DOHH2 (cell line): ENCODE measurements at regions not wholly inside any gene's neighbourhood (a gene's known extent, or its start where the extent isn't known, plus 50 kb on each side); places are given as distances from the start of the nearest gene placed in this dataset.
"Not testable (repeated sequence)": the region's sequence is repeated elsewhere in the genome, so short reads cannot be mapped to it uniquely, and the experiment has no call there.

Source experiments
- EZH2phosphoT487 ChIP-seq: fragments of 200-600 bp; sonication (generic); IDR thresholded peaks from 2 replicates; pipeline ENCODE4 v1.6.1; 2017; ENCODE audit warnings: borderline replicate concordance, mild to moderate bottlenecking, antibody characterized with exemption, low read length, moderate library complexity, mixed read lengths
- TF ChIP-seq, protein P1 (sequence below): fragments of 200-600 bp; sonication (generic); IDR thresholded peaks from one replicate; pipeline ENCODE4 v1.5.1; 2014; ENCODE audit warnings: antibody characterized with exemption, mild to moderate bottlenecking, low read depth, low read length; ENCODE audit not compliant: poor library complexity, severe bottlenecking

DNA sequence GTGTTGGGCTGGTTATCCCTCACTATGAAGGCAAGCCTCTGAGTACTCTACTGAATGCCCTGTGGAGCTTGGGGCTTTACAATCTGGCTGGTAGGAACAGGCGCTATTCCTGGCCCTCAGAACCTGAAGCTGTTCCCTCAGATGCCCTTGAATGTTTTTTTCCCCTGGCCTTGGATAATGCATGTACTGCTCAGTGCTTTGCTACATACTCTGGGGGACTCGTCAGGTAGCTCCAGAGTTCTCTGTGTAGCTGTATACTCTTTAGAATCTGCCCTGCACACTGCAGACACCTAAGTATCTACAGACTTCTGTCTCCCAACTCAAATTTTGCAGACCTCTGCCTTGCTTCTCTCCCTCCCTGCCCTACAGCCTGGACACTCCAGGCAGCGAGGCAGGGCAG lies 93.2 kb downstream of the PROP1 start:
- TF ChIP-seq, protein P1, sequence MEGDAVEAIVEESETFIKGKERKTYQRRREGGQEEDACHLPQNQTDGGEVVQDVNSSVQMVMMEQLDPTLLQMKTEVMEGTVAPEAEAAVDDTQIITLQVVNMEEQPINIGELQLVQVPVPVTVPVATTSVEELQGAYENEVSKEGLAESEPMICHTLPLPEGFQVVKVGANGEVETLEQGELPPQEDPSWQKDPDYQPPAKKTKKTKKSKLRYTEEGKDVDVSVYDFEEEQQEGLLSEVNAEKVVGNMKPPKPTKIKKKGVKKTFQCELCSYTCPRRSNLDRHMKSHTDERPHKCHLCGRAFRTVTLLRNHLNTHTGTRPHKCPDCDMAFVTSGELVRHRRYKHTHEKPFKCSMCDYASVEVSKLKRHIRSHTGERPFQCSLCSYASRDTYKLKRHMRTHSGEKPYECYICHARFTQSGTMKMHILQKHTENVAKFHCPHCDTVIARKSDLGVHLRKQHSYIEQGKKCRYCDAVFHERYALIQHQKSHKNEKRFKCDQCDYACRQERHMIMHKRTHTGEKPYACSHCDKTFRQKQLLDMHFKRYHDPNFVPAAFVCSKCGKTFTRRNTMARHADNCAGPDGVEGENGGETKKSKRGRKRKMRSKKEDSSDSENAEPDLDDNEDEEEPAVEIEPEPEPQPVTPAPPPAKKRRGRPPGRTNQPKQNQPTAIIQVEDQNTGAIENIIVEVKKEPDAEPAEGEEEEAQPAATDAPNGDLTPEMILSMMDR: not testable (repeated sequence)
- not testable (repeated sequence) for TF ChIP-seq EZH2phosphoT487
